Hematopoietic multipotent progenitor cell treated with erythropoietin and hydrocortisone succinate and interleukin-3 and kit ligand, for 17 days (in vitro differentiated cells): ENCODE measurements at regions not wholly inside any gene's neighbourhood (a gene's known extent, or its start where the extent isn't known, plus 50 kb on each side); places are given as distances from the start of the nearest gene placed in this dataset.

Experiments used
- DNase-seq: peaks from one replicate; pipeline ENCODE4 v3.0.0-alpha.2; 2015; ENCODE audit warnings: low spot score

GRCh38 chr9:107169796-107170195 lies 113.3 kb upstream of the RAD23B start:
- no peak for DNase-seq

- DNase-seq: no peak
Observed at GRCh38 chr9:107170801-107171200, 112.3 kb upstream of the RAD23B start.

- DNase-seq: peak; percentile 49
Observed at GRCh38 chr9:107172160-107172978, 110.7 kb upstream of the RAD23B start.

- no peak for DNase-seq
Observed at GRCh38 chr9:107172979-107173347, 110.1 kb upstream of the RAD23B start.

GRCh38 chr9:107173422-107174180 lies 109.5 kb upstream of the RAD23B start:
- no peak for DNase-seq

GRCh38 chr9:107174441-107174840 lies 108.6 kb upstream of the RAD23B start:
- DNase-seq: no peak

GRCh38 chr9:107175041-107175440 lies 108.0 kb upstream of the RAD23B start:
- DNase-seq: no peak

- DNase-seq: no peak
Observed at GRCh38 chr9:107175816-107176435, 107.2 kb upstream of the RAD23B start.

- no peak for DNase-seq
Observed at GRCh38 chr9:107176436-107177151, 106.5 kb upstream of the RAD23B start.

- no peak for DNase-seq
Observed at GRCh38 chr9:107177243-107177839, 105.7 kb upstream of the RAD23B start.

GRCh38 chr9:107177857-107178256 lies 105.2 kb upstream of the RAD23B start:
- DNase-seq: no peak

- no peak for DNase-seq
Observed at GRCh38 chr9:107178293-107178692, 104.8 kb upstream of the RAD23B start.

- DNase-seq: no peak
Observed at GRCh38 chr9:107180206-107180605, 102.9 kb upstream of the RAD23B start.

- DNase-seq: no peak
Observed at GRCh38 chr9:107183176-107183575, 99.9 kb upstream of the RAD23B start.

- no peak for DNase-seq
Observed at GRCh38 chr9:107188376-107188775, 94.7 kb upstream of the RAD23B start.

- no peak for DNase-seq
Observed at GRCh38 chr9:107190061-107190935, 92.8 kb upstream of the RAD23B start.

GRCh38 chr9:107190936-107191290 lies 92.2 kb upstream of the RAD23B start:
- DNase-seq: no peak

GRCh38 chr9:107193251-107193650 lies 89.8 kb upstream of the RAD23B start:
- DNase-seq: no peak

- DNase-seq: no peak
Observed at GRCh38 chr9:107198718-107199117, 84.4 kb upstream of the RAD23B start.

GRCh38 chr9:107208121-107208520 lies 75.0 kb upstream of the RAD23B start:
- DNase-seq: no peak

GRCh38 chr9:107210775-107211174 lies 72.3 kb upstream of the RAD23B start:
- no peak for DNase-seq
